Liver (tissue), 3 donors: ENCODE measurements at regions not wholly inside any gene's neighbourhood (a gene's known extent, or its start where the extent isn't known, plus 50 kb on each side); places are given as distances from the start of the nearest gene placed in this dataset.

ENCODE experiments used
- FOXA1 ChIP-seq: IDR thresholded peaks from 2 replicates; pipeline ENCODE4 v1.6.1; 2016; ENCODE audit warnings: antibody characterized with exemption
- GABPA ChIP-seq, 2 donors: IDR thresholded peaks in 1 of 2; conservative IDR thresholded peaks in 1 of 2; 2 replicates each; pipeline ENCODE4 v1.6.1; 2016; ENCODE audit warnings: antibody characterized with exemption in 2 of 2, mild to moderate bottlenecking in 1 of 2, moderate library complexity in 1 of 2
- YY1 ChIP-seq: IDR thresholded peaks from 2 replicates; pipeline ENCODE4 v1.6.1; 2016; ENCODE audit warnings: antibody characterized with exemption, mild to moderate bottlenecking
- TF ChIP-seq, protein P1 (sequence below): fragments of 150-350 bp; IDR thresholded peaks from 2 replicates; pipeline ENCODE4 v1.5.1; 2017; ENCODE audit warnings: improper control_type of control experiment, low read depth, low read length; ENCODE audit not compliant: missing input control
- donor health status: healthy.
- donor health status: healthy.

DNA sequence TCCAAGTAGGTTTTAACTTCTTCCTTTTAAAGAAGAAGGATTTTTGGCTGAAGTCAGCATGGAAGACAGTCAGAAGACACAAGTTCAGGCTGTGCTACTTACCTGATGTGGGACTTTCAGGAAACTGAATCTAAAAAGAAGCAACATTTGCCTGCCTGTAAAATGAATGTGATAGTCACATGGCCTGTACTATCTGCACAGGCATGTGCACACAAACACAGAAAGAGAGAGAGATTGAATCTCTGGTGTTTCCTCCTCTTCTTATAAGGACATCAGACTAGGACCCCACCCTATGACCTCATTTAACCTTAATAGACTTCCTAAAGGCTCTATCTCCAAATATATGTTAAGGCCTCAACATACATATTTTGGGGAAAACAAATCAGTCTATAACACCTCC is 542.9 kb downstream of the PLPP3 start:
- TF ChIP-seq, protein P1, sequence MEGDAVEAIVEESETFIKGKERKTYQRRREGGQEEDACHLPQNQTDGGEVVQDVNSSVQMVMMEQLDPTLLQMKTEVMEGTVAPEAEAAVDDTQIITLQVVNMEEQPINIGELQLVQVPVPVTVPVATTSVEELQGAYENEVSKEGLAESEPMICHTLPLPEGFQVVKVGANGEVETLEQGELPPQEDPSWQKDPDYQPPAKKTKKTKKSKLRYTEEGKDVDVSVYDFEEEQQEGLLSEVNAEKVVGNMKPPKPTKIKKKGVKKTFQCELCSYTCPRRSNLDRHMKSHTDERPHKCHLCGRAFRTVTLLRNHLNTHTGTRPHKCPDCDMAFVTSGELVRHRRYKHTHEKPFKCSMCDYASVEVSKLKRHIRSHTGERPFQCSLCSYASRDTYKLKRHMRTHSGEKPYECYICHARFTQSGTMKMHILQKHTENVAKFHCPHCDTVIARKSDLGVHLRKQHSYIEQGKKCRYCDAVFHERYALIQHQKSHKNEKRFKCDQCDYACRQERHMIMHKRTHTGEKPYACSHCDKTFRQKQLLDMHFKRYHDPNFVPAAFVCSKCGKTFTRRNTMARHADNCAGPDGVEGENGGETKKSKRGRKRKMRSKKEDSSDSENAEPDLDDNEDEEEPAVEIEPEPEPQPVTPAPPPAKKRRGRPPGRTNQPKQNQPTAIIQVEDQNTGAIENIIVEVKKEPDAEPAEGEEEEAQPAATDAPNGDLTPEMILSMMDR = no peak
- TF ChIP-seq GABPA (IDR thresholded peaks at IDR 0.05 in 1 of 2, conservative IDR thresholded peaks at IDR 0.05 in 1 of 2) (no peak), YY1 (no peak), FOXA1 (no peak)
